GM12864 (cell line): ENCODE measurements at regions not wholly inside any gene's neighbourhood (a gene's known extent, or its start where the extent isn't known, plus 50 kb on each side); places are given as distances from the start of the nearest gene placed in this dataset.
"Not testable (repeated sequence)": the region's sequence is repeated elsewhere in the genome, so short reads cannot be mapped to it uniquely, and the experiment has no call there.

Source experiments
- DNase-seq: peaks from one replicate; pipeline ENCODE4 v3.0.0-alpha.2; 2011; ENCODE audit warnings: low read depth
- H3K4me3 ChIP-seq: 2 replicates; pipeline ENCODE4 v1.5.1; 2011; ENCODE audit warnings: mild to moderate bottlenecking, low read depth, low read length, control low read depth
- TF ChIP-seq, protein P1 (sequence below): IDR thresholded peaks from 2 replicates; pipeline ENCODE4 v1.5.1; 2011; ENCODE audit warnings: low read depth, mild to moderate bottlenecking, moderate library complexity, low read length, control low read depth, inconsistent platforms; ENCODE audit errors: missing control alignments

DNA sequence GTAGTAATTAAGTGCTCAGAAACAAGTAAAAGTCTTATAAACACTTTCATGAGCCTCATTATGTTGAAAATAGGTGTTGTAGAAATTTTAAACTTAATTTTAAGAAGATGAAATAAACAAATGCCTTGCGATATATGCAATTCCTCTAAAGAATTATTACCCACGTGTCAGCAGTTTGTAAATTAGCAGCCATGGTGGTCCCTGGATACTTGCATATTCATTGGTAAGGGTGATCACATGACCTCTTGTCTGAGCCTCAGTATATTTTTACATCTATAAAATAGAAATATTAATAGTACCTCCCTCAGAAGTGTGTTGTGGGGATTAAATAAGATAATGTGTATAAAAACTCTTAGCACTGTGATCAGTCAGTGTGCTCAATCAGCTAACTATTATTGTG lies 141.5 kb upstream of the SVIL start:
- TF ChIP-seq, protein P1, sequence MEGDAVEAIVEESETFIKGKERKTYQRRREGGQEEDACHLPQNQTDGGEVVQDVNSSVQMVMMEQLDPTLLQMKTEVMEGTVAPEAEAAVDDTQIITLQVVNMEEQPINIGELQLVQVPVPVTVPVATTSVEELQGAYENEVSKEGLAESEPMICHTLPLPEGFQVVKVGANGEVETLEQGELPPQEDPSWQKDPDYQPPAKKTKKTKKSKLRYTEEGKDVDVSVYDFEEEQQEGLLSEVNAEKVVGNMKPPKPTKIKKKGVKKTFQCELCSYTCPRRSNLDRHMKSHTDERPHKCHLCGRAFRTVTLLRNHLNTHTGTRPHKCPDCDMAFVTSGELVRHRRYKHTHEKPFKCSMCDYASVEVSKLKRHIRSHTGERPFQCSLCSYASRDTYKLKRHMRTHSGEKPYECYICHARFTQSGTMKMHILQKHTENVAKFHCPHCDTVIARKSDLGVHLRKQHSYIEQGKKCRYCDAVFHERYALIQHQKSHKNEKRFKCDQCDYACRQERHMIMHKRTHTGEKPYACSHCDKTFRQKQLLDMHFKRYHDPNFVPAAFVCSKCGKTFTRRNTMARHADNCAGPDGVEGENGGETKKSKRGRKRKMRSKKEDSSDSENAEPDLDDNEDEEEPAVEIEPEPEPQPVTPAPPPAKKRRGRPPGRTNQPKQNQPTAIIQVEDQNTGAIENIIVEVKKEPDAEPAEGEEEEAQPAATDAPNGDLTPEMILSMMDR: no peak

DNA sequence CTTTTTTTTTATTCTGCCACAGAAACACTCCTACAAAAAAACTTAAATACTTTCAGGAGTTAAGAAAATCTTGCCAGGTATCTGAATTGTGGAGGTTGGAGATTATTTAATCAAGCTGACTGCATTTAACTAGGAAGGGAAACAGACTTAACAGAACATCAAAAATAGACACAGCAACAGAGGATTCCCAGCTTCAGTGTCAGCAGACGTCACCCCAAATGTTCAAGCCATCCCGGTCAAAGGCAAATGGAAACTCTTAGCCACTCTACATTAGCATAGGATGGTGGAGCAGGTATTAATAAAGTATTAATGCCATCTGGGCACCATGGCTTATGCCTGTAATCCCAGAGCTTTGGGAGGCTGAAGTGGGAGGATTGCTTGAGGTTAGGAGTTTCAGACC lies 139.7 kb upstream of the SVIL start:
- TF ChIP-seq, protein P1: no peak
- no peak for DNase-seq
- H3K4me3 ChIP-seq: no peak overlapping the region

More for the DNA sequence above, 141.5 kb upstream of the SVIL start:
- no peak for DNase-seq
- no peak overlapping the region for H3K4me3 ChIP-seq

DNA sequence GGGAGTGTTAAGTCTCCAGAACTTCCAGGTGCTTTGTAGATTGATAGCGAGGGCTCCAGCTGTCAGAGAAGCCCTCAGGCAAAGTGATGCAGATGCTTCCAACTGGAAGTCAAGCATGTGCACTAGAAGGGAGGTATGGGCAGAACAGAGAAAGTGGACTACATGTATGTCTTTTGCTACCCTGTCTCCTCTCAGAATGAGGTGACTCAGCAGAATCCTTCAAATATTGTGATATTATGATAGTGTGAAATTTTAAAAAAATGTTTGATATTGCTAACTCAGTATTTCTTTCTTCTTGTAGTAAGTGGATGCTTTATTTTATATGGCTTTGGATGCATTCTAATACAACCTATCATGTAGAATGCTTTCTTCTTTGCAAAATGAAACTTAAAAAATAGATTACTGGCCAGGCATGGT lies 138.9 kb upstream of the SVIL start:
- TF ChIP-seq, protein P1: no peak
- DNase-seq: no peak
- H3K4me3 ChIP-seq: no peak overlapping the region

DNA sequence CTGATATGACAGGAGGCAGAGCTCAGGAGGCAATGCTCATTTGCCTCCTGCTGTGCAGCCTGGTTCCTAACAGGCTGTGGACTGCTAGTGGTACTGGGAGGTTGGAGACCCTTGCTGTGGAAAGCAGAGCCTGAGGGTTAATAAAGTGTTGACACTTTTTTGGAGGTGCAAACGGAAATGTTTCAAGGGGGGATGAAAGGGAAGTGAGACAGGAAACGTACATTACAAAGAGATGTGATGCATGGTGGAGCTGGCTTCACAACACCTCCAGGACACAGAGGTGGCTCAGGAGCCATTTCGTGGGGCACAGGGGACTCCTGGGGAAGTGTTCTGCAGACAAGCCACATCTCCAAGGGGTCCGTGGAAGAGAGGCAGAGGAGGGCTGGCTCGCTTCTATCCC lies 137.6 kb upstream of the SVIL start:
- DNase-seq: no peak
- no peak overlapping the region for H3K4me3 ChIP-seq
- TF ChIP-seq, protein P1: no peak

DNA sequence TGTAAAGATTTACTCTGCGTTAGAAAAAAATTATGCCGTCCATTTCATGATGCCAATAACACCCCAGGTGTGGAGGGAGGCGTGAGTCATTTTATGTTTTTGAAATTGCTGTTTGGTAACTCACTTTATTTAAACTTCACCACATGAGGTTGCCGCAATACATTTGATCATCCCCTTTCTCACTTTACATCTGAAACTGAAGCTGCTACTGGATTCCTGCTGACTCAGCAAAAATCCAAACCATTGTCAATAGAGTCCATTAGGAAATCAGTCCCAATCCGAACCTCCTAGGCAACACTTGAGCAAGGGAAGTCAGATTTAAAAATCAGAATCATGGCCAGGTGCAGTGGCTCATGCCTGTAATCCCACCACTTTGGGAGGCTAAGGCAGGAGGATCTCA lies 136.6 kb upstream of the SVIL start:
- H3K4me3 ChIP-seq: no peak overlapping the region
- TF ChIP-seq, protein P1: no peak
- no peak for DNase-seq

DNA sequence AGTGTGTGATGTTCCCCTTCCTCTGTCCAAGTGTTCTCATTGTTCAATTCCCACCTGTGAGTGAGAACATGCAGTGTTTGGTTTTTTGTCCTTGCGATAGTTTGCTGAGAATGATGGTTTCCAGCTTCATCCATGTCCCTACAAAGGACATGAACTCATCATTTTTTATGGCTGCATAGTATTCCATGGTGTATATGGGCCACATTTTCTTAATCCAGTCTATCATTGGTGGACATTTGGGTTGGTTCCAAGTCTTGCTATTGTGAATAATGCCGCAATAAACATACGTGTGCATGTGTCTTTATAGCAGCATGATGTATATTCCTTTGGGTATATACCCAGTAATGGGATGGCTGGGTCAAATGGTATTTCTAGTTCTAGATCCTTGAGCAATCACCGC lies 134.5 kb upstream of the SVIL start:
- H3K4me3 ChIP-seq: not testable (repeated sequence)

DNA sequence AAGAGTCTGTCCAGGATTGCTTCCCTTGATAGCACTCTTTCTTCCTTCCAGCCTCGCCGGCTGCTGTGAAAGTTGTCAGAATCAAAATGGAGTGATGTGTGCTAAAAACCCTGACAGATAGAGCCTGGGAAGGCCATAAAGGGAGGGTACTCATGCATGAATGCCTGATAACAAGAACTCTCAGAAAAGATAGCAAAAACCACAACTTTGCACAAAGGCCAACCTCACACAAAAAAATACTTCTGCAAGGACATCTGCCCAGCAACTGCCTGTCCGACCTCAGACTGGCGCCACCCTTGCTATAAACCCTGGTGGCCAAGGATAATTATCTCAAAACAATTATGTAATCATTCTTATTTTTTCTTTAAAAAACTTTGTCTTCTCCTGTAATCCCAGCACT lies 133.2 kb upstream of the SVIL start:
- no peak for DNase-seq
- TF ChIP-seq, protein P1: no peak
- no peak overlapping the region for H3K4me3 ChIP-seq

More for the DNA sequence above, 134.5 kb upstream of the SVIL start:
- not testable (repeated sequence) for DNase-seq

DNA sequence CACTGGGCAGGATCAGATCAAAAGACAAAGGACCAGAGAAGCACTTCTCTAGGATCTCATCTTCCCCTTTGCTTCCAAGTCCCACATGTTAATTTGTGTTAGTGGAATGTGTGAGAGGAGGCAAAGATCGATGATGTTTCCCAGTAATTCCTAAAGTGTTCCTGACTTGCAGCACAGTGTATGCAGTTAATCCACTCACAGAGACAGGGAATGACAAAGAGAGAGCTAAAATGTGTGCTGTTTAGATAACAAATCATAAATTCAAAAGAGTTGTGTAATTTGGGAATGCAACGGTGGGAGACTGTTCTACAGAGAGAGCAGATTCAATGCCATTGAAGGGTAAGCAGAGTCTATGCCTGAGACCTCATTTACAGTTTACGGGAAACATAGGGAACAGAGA lies 132.0 kb upstream of the SVIL start:
- DNase-seq: no peak
- TF ChIP-seq, protein P1: no peak

More for the DNA sequence above, 132.0 kb upstream of the SVIL start:
- no peak overlapping the region for H3K4me3 ChIP-seq
